Small intestine (tissue), 7 donors: ENCODE measurements at regions not wholly inside any gene's neighbourhood (a gene's known extent, or its start where the extent isn't known, plus 50 kb on each side); places are given as distances from the start of the nearest gene placed in this dataset.

Experiments
- DNase-seq, 2 donors: peaks; one replicate each; pipeline versions ENCODE4 v3.0.0 to v3.0.0-alpha.2; 2013
- FAIRE-seq: peaks from 2 replicates; lab custom pipeline; 2012; peaks lifted over from hg19 to GRCh38; lab: Jason Lieb, UNC
- H3K27ac ChIP-seq, 3 donors: one replicate each; pipeline ENCODE4 v1.5.1; 2013; ENCODE audit warnings: low read length in 2 of 3, mild to moderate bottlenecking in 2 of 3, control low read depth in 1 of 3, inconsistent platforms in 1 of 3, low read depth in 1 of 3, moderate library complexity in 1 of 3
- H3K27me3 ChIP-seq, 3 donors: one replicate each; pipeline ENCODE4 v1.6.1; 2013; ENCODE audit warnings: low read length in 3 of 3, inconsistent platforms in 1 of 3; ENCODE audit not compliant: control insufficient read depth in 3 of 3, insufficient read depth in 3 of 3
- H3K36me3 ChIP-seq, 3 donors: one replicate each; pipeline ENCODE4 v1.6.1; 2013; ENCODE audit warnings: low read length in 3 of 3, inconsistent platforms in 1 of 3, low read depth in 1 of 3, mild to moderate bottlenecking in 1 of 3, moderate library complexity in 1 of 3; ENCODE audit not compliant: control insufficient read depth in 3 of 3, insufficient read depth in 2 of 3
- H3K4me1 ChIP-seq, 3 donors: one replicate each; pipeline ENCODE4 v1.6.1; 2013; ENCODE audit warnings: low read length in 2 of 3, inconsistent platforms in 1 of 3, low read depth in 1 of 3, mild to moderate bottlenecking in 1 of 3, moderate library complexity in 1 of 3; ENCODE audit not compliant: control insufficient read depth in 3 of 3, insufficient read depth in 2 of 3
- H3K4me3 ChIP-seq, 3 donors: one replicate each; pipeline ENCODE4 v1.5.1; 2013; ENCODE audit warnings: low read length in 3 of 3, control low read depth in 1 of 3, inconsistent platforms in 1 of 3, low read depth in 1 of 3, mild to moderate bottlenecking in 1 of 3, moderate library complexity in 1 of 3
- H3K9me3 ChIP-seq, 2 donors: one replicate each; pipeline ENCODE4 v1.6.1; 2013; ENCODE audit warnings: low read depth in 1 of 2, low read length in 1 of 2; ENCODE audit not compliant: control insufficient read depth in 2 of 2, insufficient read depth in 1 of 2
- WGBS, 3 donors: extraction: QIAGEN DNeasy Blood & Tissue Kit; methylation state at CpG; one replicate each; pipeline ENCODE4 v1.1.7; 2013; 5-methylcytosine and 5-hydroxymethylcytosine counted together
- donor health status: healthy with polysubstance abuse.
- donor health status: control.
- donor health status: control.
- donor health status: Bipolar disorder and iron deficiency.
- donor health status: healthy.

DNA sequence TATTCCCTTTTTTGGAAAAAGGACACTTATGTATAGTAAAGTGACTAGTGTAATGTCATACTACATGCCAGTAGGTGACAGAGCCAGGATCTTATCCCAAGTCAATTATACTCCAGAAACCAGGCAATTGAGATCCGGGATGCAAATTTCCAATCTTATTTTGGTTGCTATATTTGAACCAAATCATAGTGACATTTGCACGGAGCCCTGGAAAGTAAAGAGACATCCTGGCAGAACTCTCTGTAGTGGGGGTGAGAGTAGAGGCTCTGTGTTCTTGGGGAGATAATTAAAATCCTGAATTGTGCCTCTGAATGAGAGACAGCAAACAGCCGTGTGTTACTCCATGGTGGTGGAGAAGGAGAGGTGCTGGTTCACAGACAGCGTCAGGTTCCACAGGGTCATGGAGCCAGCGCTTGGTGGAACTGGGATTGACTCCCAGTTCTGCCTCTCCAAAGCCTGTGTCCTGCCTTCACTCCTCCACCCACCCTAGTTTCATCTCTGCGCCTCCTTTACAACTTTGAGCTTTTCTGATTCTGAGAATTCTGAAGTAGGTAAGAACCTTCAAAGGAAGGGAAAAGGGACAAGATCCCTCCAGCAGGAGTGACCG, 432.3 kb downstream of the PTPRU start:
- DNase-seq (no peak), FAIRE-seq (no peak)
- H3K9me3 ChIP-seq = no peaks in the 10 kb centered on the region
- WGBS, 3 donors = 64 to 78% (median 70%) methylated on average over 7 of the region's 7 CpGs
- peaks cover 0 to 2% (median 0%) of the 10 kb centered on the region in 3 donors for H3K27me3 ChIP-seq
- no peaks in the 10 kb centered on the region for H3K36me3 ChIP-seq
- no peak overlapping the region for H3K4me3 ChIP-seq
- no peak overlapping the region for H3K27ac ChIP-seq
- no peaks in the 10 kb centered on the region for H3K4me1 ChIP-seq

DNA sequence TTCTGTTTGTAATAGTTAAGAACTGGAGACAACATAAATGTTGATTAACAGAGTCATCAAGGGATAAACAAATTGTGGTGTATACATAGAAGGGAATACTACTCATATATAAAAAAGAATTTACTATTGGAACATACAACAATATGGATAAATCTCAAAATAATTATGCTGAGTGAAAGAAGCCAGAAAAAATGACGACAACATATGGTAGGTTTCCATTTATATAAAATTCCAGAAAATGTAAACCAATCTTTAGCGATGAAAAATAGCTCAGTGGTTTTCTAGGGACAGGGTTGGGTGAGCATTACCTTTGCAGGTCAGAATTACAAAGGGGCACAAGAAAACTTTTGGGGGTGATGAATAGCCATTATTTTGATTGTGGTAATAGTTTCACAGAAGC, 431.6 kb downstream of the PTPRU start:
- 67 to 78% (median 71%) methylated on average over 2 of the region's 2 CpGs for WGBS, 3 donors
- H3K27me3 ChIP-seq = peaks cover 0 to 2% (median 0%) of the 10 kb centered on the region in 3 donors
- no peaks in the 10 kb centered on the region for H3K36me3 ChIP-seq
- H3K4me3 ChIP-seq = no peak overlapping the region
- FAIRE-seq (no peak), DNase-seq (no peak)
- no peaks in the 10 kb centered on the region for H3K4me1 ChIP-seq
- H3K9me3 ChIP-seq = no peaks in the 10 kb centered on the region
- H3K27ac ChIP-seq = no peak overlapping the region

DNA sequence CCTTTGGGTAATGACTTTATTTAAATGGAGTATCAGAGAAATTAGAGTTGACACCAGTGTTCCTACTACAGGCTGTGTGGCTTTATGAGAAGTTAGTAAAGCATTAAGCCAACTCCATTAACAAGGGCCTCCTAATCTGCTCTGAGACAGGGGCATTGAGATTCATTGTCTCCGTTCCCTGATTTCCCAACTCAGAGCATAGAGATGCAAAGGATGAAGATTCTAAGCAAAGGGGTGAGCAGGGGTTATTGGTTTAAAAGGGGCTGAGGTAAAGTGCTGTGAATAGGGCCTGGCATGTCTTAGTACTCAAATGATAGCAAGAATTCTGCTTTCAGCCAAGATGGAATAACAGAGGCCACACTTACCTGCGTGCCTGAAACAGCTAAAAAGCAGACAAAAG, 428.4 kb downstream of the PTPRU start:
- no peak for DNase-seq
- FAIRE-seq = no peak

DNA sequence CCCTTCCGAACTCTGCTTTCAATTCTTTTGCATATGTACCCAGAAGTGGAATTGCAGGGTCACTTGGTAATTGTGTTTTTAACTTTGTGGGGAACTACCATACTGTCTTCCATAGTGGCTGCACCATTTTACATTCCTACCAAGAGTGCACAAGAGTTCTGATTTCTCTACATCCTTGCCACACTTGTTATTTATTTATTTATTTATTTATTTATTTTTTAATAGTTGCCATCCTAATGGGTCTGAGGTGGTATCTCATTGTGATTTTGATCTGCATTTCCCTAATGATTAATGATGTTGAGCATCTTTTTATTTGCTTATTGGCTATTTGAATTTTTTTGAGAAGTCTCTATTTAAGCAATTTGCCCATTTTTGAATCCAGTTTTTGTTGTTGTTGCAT, 422.4 kb downstream of the PTPRU start:
- H3K27ac ChIP-seq = no peak overlapping the region
- WGBS, 3 donors = 69 to 76% (median 74%) methylated on average over 1 of the region's 1 CpG
- no peaks in the 10 kb centered on the region for H3K9me3 ChIP-seq
- no peaks in the 10 kb centered on the region for H3K36me3 ChIP-seq
- no peak for DNase-seq
- no peak for FAIRE-seq
- no peaks in the 10 kb centered on the region for H3K27me3 ChIP-seq
- no peak overlapping the region for H3K4me3 ChIP-seq
- H3K4me1 ChIP-seq = no peaks in the 10 kb centered on the region

More for the DNA sequence above, 428.4 kb downstream of the PTPRU start:
- H3K4me3 ChIP-seq = no peak overlapping the region
- H3K27me3 ChIP-seq = peaks cover 0 to 2% (median 0%) of the 10 kb centered on the region in 3 donors
- H3K36me3 ChIP-seq = no peaks in the 10 kb centered on the region
- 56 to 80% (median 80%) methylated on average over 2 of the region's 2 CpGs for WGBS, 3 donors
- H3K27ac ChIP-seq = no peak overlapping the region
- H3K9me3 ChIP-seq = no peaks in the 10 kb centered on the region
- H3K4me1 ChIP-seq = no peaks in the 10 kb centered on the region

DNA sequence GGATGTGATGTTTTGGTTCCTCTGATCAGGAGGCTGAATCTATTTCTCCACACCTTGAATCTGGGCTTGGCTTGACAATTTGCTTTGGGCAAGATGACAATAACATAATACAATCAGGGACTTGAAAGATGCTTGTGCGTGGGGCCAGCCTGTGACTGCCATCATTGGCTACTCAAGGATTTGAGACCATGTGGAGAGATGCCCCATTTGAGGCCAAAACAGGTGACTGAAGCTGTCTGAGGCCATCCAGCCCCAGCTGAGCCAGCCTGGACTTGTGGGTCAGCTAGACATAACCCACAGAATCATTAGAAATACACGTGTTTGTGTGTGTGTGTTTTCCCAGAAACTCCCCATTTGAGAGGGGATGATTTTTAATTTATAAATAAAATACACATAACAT, 421.5 kb downstream of the PTPRU start:
- no peak overlapping the region for H3K27ac ChIP-seq
- FAIRE-seq (no peak), DNase-seq (no peak)
- no peaks in the 10 kb centered on the region for H3K27me3 ChIP-seq
- no peaks in the 10 kb centered on the region for H3K9me3 ChIP-seq
- H3K36me3 ChIP-seq = no peaks in the 10 kb centered on the region
- WGBS, 3 donors = 69 to 72% (median 71%) methylated on average over 2 of the region's 2 CpGs
- H3K4me1 ChIP-seq = no peaks in the 10 kb centered on the region
- H3K4me3 ChIP-seq = no peak overlapping the region

DNA sequence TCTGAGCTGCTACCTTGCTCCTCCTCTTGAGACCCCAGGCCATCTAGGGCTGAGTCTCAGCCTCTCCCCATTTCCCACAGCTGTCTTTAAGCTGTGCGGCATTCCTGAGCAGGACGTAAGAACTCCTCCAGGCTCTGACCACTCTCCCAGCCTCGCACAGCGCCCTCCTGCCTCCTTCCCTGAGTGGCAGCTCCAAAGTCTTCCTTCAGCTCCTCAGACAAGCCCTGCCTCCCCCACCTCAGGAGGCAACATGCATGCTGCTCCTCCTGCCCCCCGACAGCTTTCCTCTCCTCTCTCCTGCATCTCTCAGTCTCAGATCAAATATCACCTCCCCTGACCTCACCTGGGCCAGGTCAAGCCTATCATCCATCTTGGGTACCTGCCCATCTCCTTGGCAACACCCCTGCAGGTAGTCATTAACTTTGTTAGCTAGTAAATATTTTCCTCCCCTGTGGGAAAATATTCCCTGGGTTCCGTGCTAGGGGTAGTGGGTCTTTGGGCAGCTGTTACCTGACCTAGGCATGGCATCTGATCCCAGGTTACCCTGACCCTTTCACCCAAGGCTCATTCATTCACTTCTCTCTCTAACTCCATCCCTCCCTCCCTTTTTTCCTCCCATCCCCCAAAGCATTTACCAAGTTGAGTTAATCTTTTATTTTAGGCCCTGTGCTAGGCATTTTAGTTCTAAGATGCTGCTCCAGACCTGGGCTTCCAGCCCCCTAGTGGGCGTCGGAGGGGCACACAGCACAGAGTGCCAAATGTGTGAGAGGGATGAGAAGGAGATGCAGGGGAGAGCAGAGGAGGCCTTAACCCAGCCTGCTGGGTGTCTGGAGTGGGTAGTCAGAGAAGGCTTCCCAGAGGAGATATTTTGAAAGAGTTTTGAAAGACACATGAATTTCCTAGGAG, 419.9 kb downstream of the PTPRU start:
- DNase-seq (no peak), FAIRE-seq (no peak)
- Histone ChIP-seq H3K27ac (no peak overlapping the region), H3K27me3 (no peaks in the 10 kb centered on the region), H3K4me1 (no peaks in the 10 kb centered on the region), H3K9me3 (no peaks in the 10 kb centered on the region), H3K4me3 (no peak overlapping the region), H3K36me3 (no peaks in the 10 kb centered on the region)
- WGBS, 3 donors = 15 to 43% (median 24%) methylated on average over 8 of the region's 8 CpGs

DNA sequence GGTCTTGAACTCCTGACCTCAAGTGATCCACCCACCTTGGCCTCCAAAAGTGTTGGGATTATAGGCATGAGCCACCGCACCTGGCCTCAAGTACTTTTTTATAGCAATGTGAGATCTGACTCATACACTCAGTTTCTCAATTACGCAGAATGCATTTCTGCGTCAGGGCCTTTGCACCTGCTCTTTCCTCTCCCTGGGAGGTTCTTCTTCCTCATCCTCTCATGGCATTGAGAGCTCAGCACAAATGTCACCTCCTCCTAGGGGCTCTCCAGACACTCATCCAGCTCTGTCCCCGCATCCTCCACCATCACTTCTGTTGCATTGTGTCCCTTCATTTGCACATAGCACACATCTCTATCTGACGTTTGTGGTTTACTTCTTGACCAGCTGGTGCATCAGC, 418.8 kb downstream of the PTPRU start:
- FAIRE-seq = no peak
- Histone ChIP-seq H3K27ac (no peak overlapping the region), H3K4me1 (no peaks in the 10 kb centered on the region), H3K36me3 (no peaks in the 10 kb centered on the region), H3K9me3 (no peaks in the 10 kb centered on the region), H3K4me3 (no peak overlapping the region), H3K27me3 (no peaks in the 10 kb centered on the region)
- no peak for DNase-seq
- 74 to 82% (median 77%) methylated on average over 5 of the region's 5 CpGs for WGBS, 3 donors

DNA sequence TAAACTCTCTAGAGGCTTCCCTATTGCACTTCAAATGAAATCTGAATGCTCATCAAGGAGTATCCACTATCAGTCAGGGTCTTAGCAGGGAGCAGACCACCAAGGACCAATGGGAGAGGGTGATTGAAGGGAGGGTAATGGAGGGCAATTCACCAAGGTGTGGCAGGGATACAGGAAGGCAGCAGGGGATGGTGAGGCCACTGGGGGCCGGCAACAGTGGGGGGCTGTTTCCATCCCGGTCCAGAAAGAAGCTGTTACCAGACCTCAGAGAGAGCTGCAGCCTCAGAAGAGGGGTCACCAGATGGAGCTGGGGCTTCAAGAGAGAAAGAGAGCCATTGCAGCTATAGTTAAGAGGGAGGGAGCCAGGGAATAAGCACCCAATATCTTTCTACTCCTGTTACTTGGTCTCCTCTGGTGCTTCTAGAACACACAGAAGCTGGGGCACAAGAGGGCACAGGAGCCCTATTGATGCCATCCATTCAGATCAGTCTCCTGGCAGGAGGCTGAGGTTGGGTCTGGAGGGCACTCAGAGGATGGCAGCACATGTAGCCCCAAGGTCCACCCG, 417.6 kb downstream of the PTPRU start:
- Histone ChIP-seq H3K4me1 (no peaks in the 10 kb centered on the region), H3K36me3 (no peaks in the 10 kb centered on the region), H3K27me3 (no peaks in the 10 kb centered on the region), H3K27ac (no peak overlapping the region), H3K4me3 (no peak overlapping the region), H3K9me3 (no peaks in the 10 kb centered on the region)
- DNase-seq (no peak), FAIRE-seq (no peak)
- 61 to 77% (median 70%) methylated on average over 3 of the region's 3 CpGs for WGBS, 3 donors
